OCI-LY3 (cell line): ENCODE measurements at regions not wholly inside any gene's neighbourhood (a gene's known extent, or its start where the extent isn't known, plus 50 kb on each side); places are given as distances from the start of the nearest gene placed in this dataset.

Source experiments
- EZH2phosphoT487 ChIP-seq: fragments of 200-600 bp; shearing (Covaris generic); IDR thresholded peaks from 2 replicates; pipeline ENCODE4 v1.6.1; 2018; ENCODE audit warnings: antibody characterized with exemption, mixed run types, low read depth
- TF ChIP-seq, protein P1 (sequence below): fragments of 200-600, 300-600 bp; sonication (generic); IDR thresholded peaks from 2 replicates; pipeline ENCODE4 v1.5.1; 2014; ENCODE audit warnings: antibody characterized with exemption, low read length, low read depth

DNA sequence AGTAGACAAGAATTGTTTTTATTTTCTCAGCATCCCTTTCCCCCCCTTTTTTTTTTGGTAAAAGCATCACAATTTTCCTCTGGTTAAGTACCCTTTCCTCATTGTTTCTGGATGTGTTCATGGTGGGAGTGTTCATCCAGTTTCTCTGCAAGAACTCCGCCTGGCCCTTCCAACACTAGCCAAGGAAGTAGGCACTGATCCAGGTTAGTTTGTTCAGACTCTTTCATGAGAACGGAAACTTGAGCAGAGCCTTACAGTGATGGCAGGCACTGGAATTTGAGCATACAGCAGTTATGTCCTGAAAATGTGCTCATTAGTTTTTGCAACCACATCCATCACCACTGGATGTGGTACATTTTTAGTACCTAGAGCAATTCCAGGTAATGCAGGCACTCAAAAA is 336.1 kb upstream of the BOD1L1 start:
- TF ChIP-seq, protein P1, sequence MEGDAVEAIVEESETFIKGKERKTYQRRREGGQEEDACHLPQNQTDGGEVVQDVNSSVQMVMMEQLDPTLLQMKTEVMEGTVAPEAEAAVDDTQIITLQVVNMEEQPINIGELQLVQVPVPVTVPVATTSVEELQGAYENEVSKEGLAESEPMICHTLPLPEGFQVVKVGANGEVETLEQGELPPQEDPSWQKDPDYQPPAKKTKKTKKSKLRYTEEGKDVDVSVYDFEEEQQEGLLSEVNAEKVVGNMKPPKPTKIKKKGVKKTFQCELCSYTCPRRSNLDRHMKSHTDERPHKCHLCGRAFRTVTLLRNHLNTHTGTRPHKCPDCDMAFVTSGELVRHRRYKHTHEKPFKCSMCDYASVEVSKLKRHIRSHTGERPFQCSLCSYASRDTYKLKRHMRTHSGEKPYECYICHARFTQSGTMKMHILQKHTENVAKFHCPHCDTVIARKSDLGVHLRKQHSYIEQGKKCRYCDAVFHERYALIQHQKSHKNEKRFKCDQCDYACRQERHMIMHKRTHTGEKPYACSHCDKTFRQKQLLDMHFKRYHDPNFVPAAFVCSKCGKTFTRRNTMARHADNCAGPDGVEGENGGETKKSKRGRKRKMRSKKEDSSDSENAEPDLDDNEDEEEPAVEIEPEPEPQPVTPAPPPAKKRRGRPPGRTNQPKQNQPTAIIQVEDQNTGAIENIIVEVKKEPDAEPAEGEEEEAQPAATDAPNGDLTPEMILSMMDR, result no peak
- no peak for TF ChIP-seq EZH2phosphoT487
